ENCODE measurements at regions not wholly inside any gene's neighbourhood (a gene's known extent, or its start where the extent isn't known, plus 50 kb on each side); places are given as distances from the start of the nearest gene placed in this dataset.

DNA sequence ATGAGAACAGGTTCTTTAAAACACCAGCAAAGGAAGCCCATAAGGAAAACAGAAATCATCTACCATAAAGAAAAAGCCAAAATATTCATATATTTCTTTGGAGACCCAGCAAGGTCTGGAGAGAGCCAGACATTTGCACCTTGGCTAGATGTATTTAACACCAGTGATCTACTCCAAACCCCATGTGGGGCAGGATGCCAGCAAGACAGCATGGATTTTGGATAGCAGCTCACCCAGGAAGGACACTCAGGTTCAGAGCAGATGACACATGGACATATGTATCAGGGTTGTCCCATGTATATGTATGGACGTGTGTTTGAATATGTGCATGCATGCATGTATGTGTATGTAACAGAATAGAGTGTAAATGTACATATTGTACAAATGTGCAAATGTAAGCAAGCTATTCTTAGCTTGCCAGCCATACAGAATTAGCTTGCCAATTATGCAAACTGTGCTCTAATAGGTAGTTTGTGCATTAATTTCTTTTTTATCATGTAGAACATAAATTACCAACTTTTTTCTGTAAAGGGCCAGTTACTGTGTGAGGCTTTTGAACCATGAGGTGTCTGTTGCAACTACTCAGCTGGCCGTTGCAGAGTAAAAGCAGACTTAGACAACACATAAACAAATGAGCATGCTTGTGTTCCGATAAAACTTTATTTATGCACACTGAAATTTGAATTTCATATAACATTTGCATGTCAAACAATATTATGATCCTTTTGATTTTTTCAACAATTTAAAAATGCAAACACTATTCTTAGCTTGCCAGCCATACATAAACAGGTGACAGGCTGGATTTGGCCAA, 73.5 kb upstream of the KAZN start:
- DNase-seq (ENCODE audit: low spot score in 2 of 2), result no peak
- H3K4me1 ChIP-seq, result peaks cover 27% of the 10 kb centered on the region
- no peak overlapping the region for H3K4me3 ChIP-seq
- no peaks in the 10 kb centered on the region for H3K36me3 ChIP-seq
- TF ChIP-seq, protein P1, sequence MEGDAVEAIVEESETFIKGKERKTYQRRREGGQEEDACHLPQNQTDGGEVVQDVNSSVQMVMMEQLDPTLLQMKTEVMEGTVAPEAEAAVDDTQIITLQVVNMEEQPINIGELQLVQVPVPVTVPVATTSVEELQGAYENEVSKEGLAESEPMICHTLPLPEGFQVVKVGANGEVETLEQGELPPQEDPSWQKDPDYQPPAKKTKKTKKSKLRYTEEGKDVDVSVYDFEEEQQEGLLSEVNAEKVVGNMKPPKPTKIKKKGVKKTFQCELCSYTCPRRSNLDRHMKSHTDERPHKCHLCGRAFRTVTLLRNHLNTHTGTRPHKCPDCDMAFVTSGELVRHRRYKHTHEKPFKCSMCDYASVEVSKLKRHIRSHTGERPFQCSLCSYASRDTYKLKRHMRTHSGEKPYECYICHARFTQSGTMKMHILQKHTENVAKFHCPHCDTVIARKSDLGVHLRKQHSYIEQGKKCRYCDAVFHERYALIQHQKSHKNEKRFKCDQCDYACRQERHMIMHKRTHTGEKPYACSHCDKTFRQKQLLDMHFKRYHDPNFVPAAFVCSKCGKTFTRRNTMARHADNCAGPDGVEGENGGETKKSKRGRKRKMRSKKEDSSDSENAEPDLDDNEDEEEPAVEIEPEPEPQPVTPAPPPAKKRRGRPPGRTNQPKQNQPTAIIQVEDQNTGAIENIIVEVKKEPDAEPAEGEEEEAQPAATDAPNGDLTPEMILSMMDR (IDR thresholded peaks at IDR 0.05), result no peak
- no peak for TF ChIP-seq EP300 (IDR thresholded peaks at IDR 0.05)
- TF ChIP-seq POLR2A (IDR thresholded peaks at IDR 0.05), result no peak
- no peak for TF ChIP-seq POLR2AphosphoS5 (IDR thresholded peaks at IDR 0.05)
- WGBS, result 75% methylated on average over 3 of the region's 3 CpGs
- no peaks in the 10 kb centered on the region for H3K9me3 ChIP-seq
- H3K27me3 ChIP-seq, result no peaks in the 10 kb centered on the region
- no peak overlapping the region for H3K27ac ChIP-seq

DNA sequence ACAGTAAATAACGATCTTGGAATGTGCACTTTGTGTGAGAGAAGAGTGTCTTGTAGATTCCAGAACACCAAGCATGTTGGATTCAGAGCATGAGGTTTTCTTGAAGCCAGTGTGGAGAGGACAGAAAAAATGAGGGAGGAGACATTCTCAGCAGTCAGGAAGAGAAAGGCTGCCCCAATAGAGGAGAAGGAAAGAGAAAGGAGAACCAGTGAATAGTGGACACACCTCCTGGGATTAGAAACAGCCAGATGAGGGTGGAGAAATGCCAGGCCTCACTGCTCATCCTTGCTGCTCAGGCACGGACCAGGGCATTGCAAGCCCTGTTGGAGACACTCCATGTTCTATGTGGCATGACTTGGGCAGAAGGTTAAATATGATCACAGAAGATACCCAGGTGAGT, 69.0 kb upstream of the KAZN start:
- no peak for TF ChIP-seq EP300 (IDR thresholded peaks at IDR 0.05)
- TF ChIP-seq, protein P1 (IDR thresholded peaks at IDR 0.05), result no peak
- no peak for TF ChIP-seq POLR2AphosphoS5 (IDR thresholded peaks at IDR 0.05)
- TF ChIP-seq POLR2A (IDR thresholded peaks at IDR 0.05), result no peak
- no peaks in the 10 kb centered on the region for H3K9me3 ChIP-seq
- no peak overlapping the region for H3K4me3 ChIP-seq
- no peak for DNase-seq (ENCODE audit: low spot score in 2 of 2)
- 66% methylated on average over 2 of the region's 2 CpGs for WGBS
- no peaks in the 10 kb centered on the region for H3K27me3 ChIP-seq
- H3K36me3 ChIP-seq, result no peaks in the 10 kb centered on the region
- no peak overlapping the region for H3K27ac ChIP-seq
- H3K4me1 ChIP-seq, result no peaks in the 10 kb centered on the region

DNA sequence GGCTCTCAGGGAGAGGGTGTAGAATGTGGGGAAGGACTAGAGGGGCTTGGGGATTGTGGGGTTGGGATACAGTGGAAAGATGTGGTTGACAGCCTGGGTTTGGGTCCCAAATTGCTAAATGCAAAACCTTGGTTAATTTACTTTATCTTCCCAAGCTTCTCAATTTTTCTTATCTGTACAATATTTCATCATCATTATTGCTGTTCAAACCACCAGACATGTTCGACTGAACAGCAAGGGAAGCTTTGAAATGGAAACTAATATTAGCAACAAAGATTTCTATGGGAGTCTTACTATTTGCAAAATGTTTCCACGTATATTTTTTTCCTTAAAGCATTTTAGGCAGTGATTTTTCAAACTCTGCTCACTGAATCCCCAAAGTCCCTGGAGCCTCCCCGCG, 67.0 kb upstream of the KAZN start:
- Histone ChIP-seq H3K4me3 (no peak overlapping the region), H3K4me1 (no peaks in the 10 kb centered on the region), H3K36me3 (no peaks in the 10 kb centered on the region), H3K9me3 (no peaks in the 10 kb centered on the region), H3K27me3 (no peaks in the 10 kb centered on the region), H3K27ac (no peak overlapping the region)
- DNase-seq (ENCODE audit: low spot score in 2 of 2), result no peak
- WGBS, result 91% methylated on average over 4 of the region's 4 CpGs
- TF ChIP-seq, protein P1 (IDR thresholded peaks at IDR 0.05), result no peak
- TF ChIP-seq POLR2AphosphoS5 (IDR thresholded peaks at IDR 0.05) (no peak), POLR2A (IDR thresholded peaks at IDR 0.05) (no peak), EP300 (IDR thresholded peaks at IDR 0.05) (no peak)

DNA sequence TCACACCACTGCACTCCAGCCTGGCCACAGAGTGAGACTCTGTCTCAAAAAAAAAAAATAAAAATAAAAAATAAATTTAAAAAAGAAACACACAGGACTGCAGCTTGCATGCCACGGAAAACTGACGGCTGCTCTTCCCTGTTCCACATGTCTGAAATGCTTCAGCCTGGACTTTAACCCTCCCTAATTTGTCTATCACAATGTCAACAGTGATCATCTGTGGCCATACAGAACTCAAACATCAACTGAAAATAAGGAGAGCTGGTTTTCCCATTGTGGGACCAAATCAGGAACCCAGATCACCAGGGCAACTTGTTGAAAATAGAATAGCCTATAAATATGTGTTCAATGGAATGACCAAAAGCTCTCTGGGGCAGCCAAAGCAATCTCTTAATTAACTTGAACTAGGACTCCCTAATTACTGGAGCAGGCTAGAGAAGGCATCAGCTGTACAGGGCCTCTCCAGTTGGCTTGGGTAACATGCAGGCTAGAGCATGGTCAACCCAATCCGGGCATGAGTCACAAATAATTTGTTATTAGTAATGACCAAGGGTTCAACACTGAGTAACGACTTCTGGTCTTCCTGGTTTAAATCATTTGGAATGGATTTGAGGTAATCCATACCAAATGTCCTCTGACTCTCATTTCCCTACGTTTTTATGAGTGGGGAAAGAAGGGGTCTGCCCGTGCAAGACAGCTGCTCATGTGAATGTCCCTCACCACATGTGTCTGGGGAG, 62.7 kb upstream of the KAZN start:
- TF ChIP-seq POLR2A (IDR thresholded peaks at IDR 0.05) (no peak), EP300 (IDR thresholded peaks at IDR 0.05) (no peak), POLR2AphosphoS5 (IDR thresholded peaks at IDR 0.05) (no peak)
- TF ChIP-seq, protein P1 (IDR thresholded peaks at IDR 0.05), result no peak
- Histone ChIP-seq H3K4me1 (no peaks in the 10 kb centered on the region), H3K27ac (no peak overlapping the region), H3K9me3 (no peaks in the 10 kb centered on the region), H3K36me3 (no peaks in the 10 kb centered on the region), H3K4me3 (no peak overlapping the region), H3K27me3 (no peaks in the 10 kb centered on the region)
- 72% methylated on average over 6 of the region's 6 CpGs for WGBS
- no peak for DNase-seq (ENCODE audit: low spot score in 2 of 2)

DNA sequence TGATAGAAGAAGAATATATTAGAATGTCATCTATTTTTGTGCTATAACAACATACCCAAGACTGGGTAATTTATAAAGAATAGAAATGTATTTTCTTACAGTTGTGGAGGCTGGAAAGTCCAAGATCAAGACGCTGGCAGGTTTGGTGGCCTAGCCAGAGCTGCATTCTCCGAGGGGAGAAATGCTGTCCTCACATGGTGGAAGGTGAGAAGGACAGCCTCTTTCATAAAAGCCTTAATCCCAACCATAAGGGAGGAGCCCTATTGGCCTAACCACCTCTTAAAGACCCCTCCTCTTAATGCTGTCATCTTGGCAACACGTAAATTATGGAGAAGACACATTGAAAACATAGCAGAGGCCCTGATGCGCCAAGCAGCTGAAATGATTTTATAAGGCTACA, 60.1 kb upstream of the KAZN start:
- Histone ChIP-seq H3K36me3 (no peaks in the 10 kb centered on the region), H3K27ac (no peak overlapping the region), H3K4me1 (no peaks in the 10 kb centered on the region), H3K4me3 (no peak overlapping the region), H3K27me3 (no peaks in the 10 kb centered on the region), H3K9me3 (no peaks in the 10 kb centered on the region)
- WGBS, result 90% methylated on average over 4 of the region's 4 CpGs
- no peak for TF ChIP-seq POLR2AphosphoS5 (IDR thresholded peaks at IDR 0.05)
- no peak for TF ChIP-seq POLR2A (IDR thresholded peaks at IDR 0.05)
- TF ChIP-seq, protein P1 (IDR thresholded peaks at IDR 0.05), result no peak
- no peak for TF ChIP-seq EP300 (IDR thresholded peaks at IDR 0.05)
- DNase-seq (ENCODE audit: low spot score in 2 of 2), result no peak
